ENCODE measurements at regions not wholly inside any gene's neighbourhood (a gene's known extent, or its start where the extent isn't known, plus 50 kb on each side); places are given as distances from the start of the nearest gene placed in this dataset.

DNA sequence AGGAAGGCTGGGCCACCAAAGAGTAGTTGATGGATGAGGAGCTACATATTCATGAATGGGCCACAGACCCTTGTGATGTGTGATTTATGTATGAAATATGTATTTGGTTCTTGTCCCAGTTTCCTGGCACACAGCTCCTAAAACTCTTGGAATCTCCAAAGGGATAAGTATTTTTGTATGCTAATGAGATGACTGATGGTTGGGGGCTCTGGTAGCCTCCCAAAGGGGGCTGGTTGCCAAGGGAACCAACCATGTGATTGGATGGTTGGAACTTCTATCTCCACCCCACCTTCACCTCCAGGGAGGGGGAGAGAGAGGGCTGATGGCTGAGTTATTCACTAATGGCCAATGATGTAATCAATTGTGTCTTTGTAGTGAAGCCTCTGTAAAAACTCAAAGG is 77.1 kb downstream of the ZNF281 start:
- TF ChIP-seq EZH2 (IDR thresholded peaks at IDR 0.05; ENCODE audit: borderline replicate concordance, low read length) = no peak
- TF ChIP-seq CTCF (conservative IDR thresholded peaks at IDR 0.05 in 1 of 2, IDR thresholded peaks at IDR 0.05 in 1 of 2; ENCODE audit: extremely low read depth in 1 of 2, insufficient read depth in 1 of 2, low read depth in 1 of 2, low read length in 2 of 2) = no peak
